Thymus (tissue), 11 donors: ENCODE measurements at regions not wholly inside any gene's neighbourhood (a gene's known extent, or its start where the extent isn't known, plus 50 kb on each side); places are given as distances from the start of the nearest gene placed in this dataset.

ENCODE experiments used
- DNase-seq, 9 donors: peaks; one replicate each; pipeline ENCODE4 v3.0.0-alpha.2; 2013; ENCODE audit warnings: low spot score in 9 of 9, low read depth in 6 of 9, missing footprints in 1 of 9
- H3K27ac ChIP-seq, 2 donors: one replicate each; pipeline ENCODE4 v1.5.1; 2013; ENCODE audit warnings: control low read depth in 1 of 2, low read depth in 1 of 2, low read length in 1 of 2, mild to moderate bottlenecking in 1 of 2, moderate library complexity in 1 of 2
- H3K27me3 ChIP-seq, 2 donors: one replicate each; pipeline ENCODE4 v1.5.1; 2013; ENCODE audit warnings: low read length in 1 of 2; ENCODE audit not compliant: control insufficient read depth in 2 of 2, insufficient read depth in 1 of 2
- H3K36me3 ChIP-seq, 2 donors: one replicate each; pipeline ENCODE4 v1.5.1; 2013; ENCODE audit warnings: low read length in 1 of 2, mild to moderate bottlenecking in 1 of 2, moderate library complexity in 1 of 2; ENCODE audit not compliant: control insufficient read depth in 2 of 2, insufficient read depth in 2 of 2
- H3K4me1 ChIP-seq, 2 donors: one replicate each; pipeline ENCODE4 v1.5.1; 2013; ENCODE audit warnings: low read length in 2 of 2; ENCODE audit not compliant: control insufficient read depth in 2 of 2, insufficient read depth in 2 of 2
- H3K4me3 ChIP-seq, 2 donors: one replicate each; pipeline ENCODE4 v1.5.1; 2013; ENCODE audit warnings: low read length in 2 of 2, control low read depth in 1 of 2, mild to moderate bottlenecking in 1 of 2
- H3K9me3 ChIP-seq, 2 donors: one replicate each; pipeline ENCODE4 v1.5.1; 2013; ENCODE audit warnings: low read length in 1 of 2, mild to moderate bottlenecking in 1 of 2; ENCODE audit not compliant: control insufficient read depth in 2 of 2, insufficient read depth in 1 of 2
- WGBS: extraction: QIAGEN DNeasy Blood & Tissue Kit; methylation state at CpG from one replicate; pipeline ENCODE4 v1.1.7; 2013; 5-methylcytosine and 5-hydroxymethylcytosine counted together
- donor health status: healthy.

DNA sequence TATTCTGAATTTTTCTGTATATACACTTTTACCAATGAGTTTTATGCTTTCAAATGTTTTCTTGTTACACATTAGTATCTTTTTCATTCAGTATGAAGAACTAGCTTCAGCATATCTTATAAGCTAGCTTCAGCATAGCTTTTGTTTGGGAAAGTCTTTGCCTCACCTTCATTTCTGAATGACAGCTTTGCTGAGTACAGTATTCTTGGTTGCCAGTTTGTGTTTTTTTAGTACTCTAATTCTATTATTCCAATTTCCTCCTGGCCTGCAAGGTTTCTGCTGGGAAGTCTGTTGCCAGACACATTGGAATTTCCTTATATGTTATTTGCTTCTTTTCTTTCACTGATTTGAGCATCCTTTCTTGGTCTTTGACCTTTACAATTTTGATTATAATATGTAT, 278.8 kb downstream of the SPATA18 start:
- Histone ChIP-seq H3K27me3 (no peaks in the 10 kb centered on the region), H3K9me3 (peaks cover 0 to 9% of the 10 kb centered on the region in 2 donors), H3K27ac (no peak overlapping the region), H3K4me3 (no peak overlapping the region), H3K36me3 (no peaks in the 10 kb centered on the region), H3K4me1 (no peaks in the 10 kb centered on the region)
- no peak for DNase-seq

DNA sequence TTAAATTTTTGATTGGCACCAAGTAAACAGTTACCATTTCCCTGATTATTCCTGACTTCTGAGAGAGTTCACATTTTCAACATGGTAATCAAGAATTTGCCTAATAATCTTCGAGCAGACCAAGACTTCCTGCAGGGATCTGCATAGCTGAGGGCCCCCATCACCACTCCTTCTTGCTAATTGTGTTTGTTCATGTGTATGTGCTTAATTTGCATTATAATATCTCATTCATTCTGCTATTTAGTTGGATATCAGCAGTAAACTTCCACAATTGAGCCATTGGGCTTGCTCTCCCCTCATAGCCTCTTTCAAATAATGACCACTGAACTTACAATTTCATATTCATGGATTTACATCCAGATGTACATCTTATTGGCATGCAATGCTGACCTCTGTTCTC, 292.5 kb downstream of the SPATA18 start:
- H3K9me3 ChIP-seq, result no peaks in the 10 kb centered on the region
- H3K4me1 ChIP-seq, result no peaks in the 10 kb centered on the region
- DNase-seq, result no peak
- no peak overlapping the region for H3K4me3 ChIP-seq
- no peak overlapping the region for H3K27ac ChIP-seq
- 67% methylated on average over 1 of the region's 1 CpG for WGBS
- H3K27me3 ChIP-seq, result no peaks in the 10 kb centered on the region
- no peaks in the 10 kb centered on the region for H3K36me3 ChIP-seq

DNA sequence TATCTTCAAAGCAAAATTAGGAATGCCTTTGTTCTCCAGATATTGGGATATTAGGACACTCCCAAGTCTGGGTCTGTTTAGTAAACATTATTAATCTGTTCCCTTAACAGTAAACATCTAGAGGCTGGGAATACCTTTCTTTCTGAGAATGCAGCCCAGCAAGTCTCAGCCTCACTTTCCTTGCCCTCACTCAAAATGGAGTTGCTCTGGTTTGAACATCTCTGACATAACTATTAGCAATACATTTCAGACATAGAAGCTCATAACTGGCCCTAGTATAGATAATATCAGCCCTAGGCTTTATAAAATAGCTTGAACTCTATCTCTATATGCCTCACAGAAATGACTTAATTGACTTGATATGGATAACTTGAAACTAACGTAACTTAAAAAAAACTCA, 299.8 kb downstream of the SPATA18 start:
- no peak for DNase-seq
- no peaks in the 10 kb centered on the region for H3K36me3 ChIP-seq
- H3K4me1 ChIP-seq, result no peaks in the 10 kb centered on the region
- H3K27me3 ChIP-seq, result no peaks in the 10 kb centered on the region
- WGBS, result 99% methylated on average over 1 of the region's 1 CpG
- no peak overlapping the region for H3K4me3 ChIP-seq
- H3K27ac ChIP-seq, result no peak overlapping the region
- H3K9me3 ChIP-seq, result no peaks in the 10 kb centered on the region

DNA sequence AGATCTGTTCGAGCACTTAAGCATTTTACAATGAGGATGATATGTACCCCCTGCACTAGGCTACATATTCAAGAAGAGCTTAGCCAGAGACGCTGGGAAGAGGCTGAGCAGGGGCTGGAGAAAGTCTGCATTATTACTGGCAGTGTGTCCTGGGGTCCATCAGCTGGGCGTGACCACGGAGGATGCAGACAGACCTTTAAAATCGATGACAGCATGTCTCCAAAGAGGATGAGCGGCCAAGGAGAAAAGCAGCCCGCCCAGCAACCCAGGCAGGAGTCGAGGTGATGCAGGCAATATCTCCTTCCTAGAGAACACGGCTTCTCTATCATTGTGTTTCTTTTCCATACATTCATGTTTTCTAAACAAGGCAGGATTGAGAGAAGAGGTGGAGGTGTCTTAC, 300.7 kb downstream of the USP46 start:
- no peak overlapping the region for H3K27ac ChIP-seq
- DNase-seq, result no peak
- no peak overlapping the region for H3K4me3 ChIP-seq
- no peaks in the 10 kb centered on the region for H3K27me3 ChIP-seq
- WGBS, result 93% methylated on average over 9 of the region's 9 CpGs
- H3K4me1 ChIP-seq, result no peaks in the 10 kb centered on the region
- no peaks in the 10 kb centered on the region for H3K36me3 ChIP-seq
- no peaks in the 10 kb centered on the region for H3K9me3 ChIP-seq

DNA sequence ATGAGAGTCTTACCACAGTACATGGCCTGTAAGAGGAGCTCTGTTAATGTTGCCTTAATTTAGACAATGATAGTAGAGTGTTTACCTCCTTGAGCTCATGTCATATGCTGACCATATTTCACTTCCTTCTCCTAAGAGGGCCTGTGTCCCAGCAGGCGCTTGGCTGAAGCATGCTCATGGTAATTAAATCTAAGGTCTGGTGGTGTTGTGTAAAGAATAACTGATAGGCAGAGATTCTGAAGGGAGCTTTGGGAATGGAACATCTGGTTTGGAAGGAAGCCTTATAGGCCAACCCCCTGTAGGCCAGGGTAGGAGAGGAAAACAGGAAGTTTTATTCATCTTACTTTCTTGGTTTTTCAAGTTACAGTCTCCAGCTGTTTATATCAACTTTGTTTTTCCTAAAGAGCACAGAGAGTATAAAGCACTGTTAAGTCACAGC, 300.2 kb downstream of the USP46 start:
- Histone ChIP-seq H3K4me1 (no peaks in the 10 kb centered on the region), H3K36me3 (no peaks in the 10 kb centered on the region), H3K27me3 (no peaks in the 10 kb centered on the region), H3K27ac (no peak overlapping the region), H3K9me3 (no peaks in the 10 kb centered on the region), H3K4me3 (no peak overlapping the region)
- 96% methylated on average over 1 of the region's 1 CpG for WGBS
- DNase-seq, result no peak

DNA sequence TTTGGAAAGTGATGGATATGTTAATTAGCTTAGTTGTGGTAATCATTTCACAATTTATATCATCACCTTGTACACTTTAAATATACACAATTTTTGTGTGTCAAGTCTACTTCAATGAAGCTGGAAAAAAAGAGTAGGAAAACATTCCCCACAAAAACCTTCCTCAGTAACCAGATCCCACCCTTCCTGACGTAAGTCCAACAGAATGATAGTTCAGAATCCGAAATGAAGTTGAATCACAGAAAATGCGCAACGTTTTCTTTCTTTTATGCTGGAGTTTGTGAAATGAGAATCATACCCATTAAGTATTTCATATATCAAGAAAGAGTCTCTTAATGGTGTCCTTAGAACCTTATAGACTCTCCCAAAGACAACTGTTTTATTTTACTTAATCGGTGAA, 292.9 kb downstream of the USP46 start:
- no peak for DNase-seq
- H3K4me3 ChIP-seq, result no peak overlapping the region
- no peaks in the 10 kb centered on the region for H3K27me3 ChIP-seq
- H3K9me3 ChIP-seq, result no peaks in the 10 kb centered on the region
- no peak overlapping the region for H3K27ac ChIP-seq
- no peaks in the 10 kb centered on the region for H3K36me3 ChIP-seq
- 96% methylated on average over 5 of the region's 5 CpGs for WGBS
- no peaks in the 10 kb centered on the region for H3K4me1 ChIP-seq

DNA sequence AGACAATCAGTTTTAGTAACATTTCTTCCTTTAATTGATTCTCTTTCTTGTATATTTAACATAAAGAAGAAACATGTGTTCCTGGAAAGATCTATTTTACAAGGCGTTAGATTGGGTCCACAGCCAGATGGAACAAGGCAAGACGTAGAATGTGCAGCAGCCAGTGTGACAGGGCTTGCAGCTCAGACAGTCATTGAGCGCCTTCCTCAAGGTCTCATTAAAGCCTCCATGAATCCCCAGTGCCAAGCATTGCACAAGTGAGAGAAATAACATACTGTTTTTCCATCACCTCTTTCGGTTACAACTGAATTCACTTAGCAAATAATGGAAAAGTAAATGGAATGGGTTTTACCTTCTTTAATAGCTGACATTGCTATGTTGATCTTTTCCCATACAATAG, 292.5 kb downstream of the USP46 start:
- no peak for DNase-seq
- no peak overlapping the region for H3K27ac ChIP-seq
- H3K9me3 ChIP-seq, result no peaks in the 10 kb centered on the region
- 70% methylated on average over 4 of the region's 4 CpGs for WGBS
- H3K36me3 ChIP-seq, result no peaks in the 10 kb centered on the region
- no peak overlapping the region for H3K4me3 ChIP-seq
- H3K27me3 ChIP-seq, result no peaks in the 10 kb centered on the region
- H3K4me1 ChIP-seq, result no peaks in the 10 kb centered on the region

DNA sequence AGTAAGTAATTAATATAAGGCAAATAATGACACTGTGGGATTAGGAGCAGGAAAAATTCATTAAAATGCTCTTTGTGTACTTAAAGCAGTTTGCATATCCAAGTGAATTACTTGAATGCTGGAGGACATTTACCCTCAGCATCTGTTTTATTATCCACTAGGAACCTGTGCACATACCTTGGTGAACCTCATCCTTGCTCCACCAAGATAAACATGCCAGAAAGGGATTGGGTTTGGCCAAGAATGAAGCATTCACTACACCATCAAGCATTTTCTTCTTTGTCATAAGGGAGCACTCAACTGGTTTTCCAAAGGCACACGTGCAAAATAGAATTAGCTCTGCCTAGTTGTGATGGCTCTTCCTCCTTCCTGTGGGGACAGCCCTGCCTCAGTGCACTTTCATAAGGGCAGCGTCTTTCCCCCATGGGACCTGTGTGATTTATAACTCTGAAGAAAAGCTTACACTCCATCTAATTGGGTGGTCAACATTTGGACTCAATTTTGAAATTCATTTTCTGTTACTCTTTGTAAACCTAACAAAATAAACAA, 291.7 kb downstream of the USP46 start:
- H3K27ac ChIP-seq, result no peak overlapping the region
- WGBS, result 88% methylated on average over 2 of the region's 2 CpGs
- H3K4me3 ChIP-seq, result no peak overlapping the region
- H3K4me1 ChIP-seq, result no peaks in the 10 kb centered on the region
- no peaks in the 10 kb centered on the region for H3K9me3 ChIP-seq
- no peak for DNase-seq
- no peaks in the 10 kb centered on the region for H3K27me3 ChIP-seq
- no peaks in the 10 kb centered on the region for H3K36me3 ChIP-seq

DNA sequence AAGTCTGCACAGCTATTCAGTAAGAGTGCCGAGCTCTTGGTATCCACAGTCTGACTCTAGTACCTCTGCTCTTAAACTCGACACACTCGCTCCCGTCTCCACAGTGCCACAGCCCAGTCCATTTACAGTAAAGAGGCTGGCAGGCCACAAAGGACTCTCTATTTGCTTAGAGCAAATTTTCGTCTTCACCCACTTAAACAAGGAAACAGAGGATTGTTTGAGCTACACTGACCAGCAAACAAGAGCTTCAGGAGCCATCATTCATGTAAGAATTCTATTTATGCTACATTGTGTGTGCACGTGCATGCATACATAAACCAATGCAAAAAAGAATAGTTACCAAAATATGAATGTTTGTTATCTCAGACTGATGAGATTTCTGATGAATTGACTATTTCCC, 290.2 kb downstream of the USP46 start:
- Histone ChIP-seq H3K4me1 (no peaks in the 10 kb centered on the region), H3K36me3 (no peaks in the 10 kb centered on the region), H3K9me3 (no peaks in the 10 kb centered on the region), H3K4me3 (no peak overlapping the region), H3K27ac (no peak overlapping the region), H3K27me3 (no peaks in the 10 kb centered on the region)
- DNase-seq, result no peak
- WGBS, result 94% methylated on average over 6 of the region's 6 CpGs

DNA sequence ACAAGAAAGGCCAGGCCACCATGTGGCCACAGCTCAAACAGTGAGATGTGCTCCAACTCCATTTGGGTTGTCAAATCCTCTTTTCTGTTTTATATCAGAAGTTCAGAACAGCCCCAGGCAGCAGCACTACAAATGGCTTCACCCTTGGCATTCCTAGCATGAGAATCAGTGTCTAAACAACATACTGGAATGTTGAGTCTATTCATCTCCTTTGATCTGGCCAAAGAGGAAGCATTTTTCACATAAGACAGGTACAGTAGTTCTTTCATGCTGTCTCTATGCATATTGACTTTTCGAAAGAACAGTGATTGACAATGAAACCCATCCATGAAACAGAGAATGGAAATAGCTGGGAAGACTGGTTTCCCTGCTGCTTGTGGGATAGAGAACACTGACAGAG, 289.5 kb downstream of the USP46 start:
- H3K27ac ChIP-seq, result no peak overlapping the region
- H3K4me1 ChIP-seq, result no peaks in the 10 kb centered on the region
- 94% methylated on average over 1 of the region's 1 CpG for WGBS
- H3K36me3 ChIP-seq, result no peaks in the 10 kb centered on the region
- no peaks in the 10 kb centered on the region for H3K27me3 ChIP-seq
- no peak for DNase-seq
- H3K9me3 ChIP-seq, result no peaks in the 10 kb centered on the region
- no peak overlapping the region for H3K4me3 ChIP-seq
